Progenitor cell of endocrine pancreas (in vitro differentiated cells): ENCODE measurements at regions not wholly inside any gene's neighbourhood (a gene's known extent, or its start where the extent isn't known, plus 50 kb on each side); places are given as distances from the start of the nearest gene placed in this dataset.

ENCODE experiments used
- DNase-seq: peaks from one replicate; pipeline ENCODE4 v3.0.0; 2021; ENCODE audit warnings: low spot score; ENCODE audit not compliant: unreplicated experiment
- H3K27ac Mint-ChIP-seq: 2 replicates; pipeline ENCODE4 v1.8.0; 2021; ENCODE audit warnings: mild to moderate bottlenecking, moderate library complexity, mixed read lengths
- H3K27me3 Mint-ChIP-seq: 2 replicates; pipeline ENCODE4 v1.8.0; 2021; ENCODE audit warnings: mixed read lengths
- H3K36me3 Mint-ChIP-seq: 2 replicates; pipeline ENCODE4 v1.8.0; 2022; ENCODE audit warnings: mixed read lengths; ENCODE audit not compliant: insufficient read depth
- H3K4me1 Mint-ChIP-seq: 2 replicates; pipeline ENCODE4 v1.8.0; 2021; ENCODE audit warnings: low read depth, mixed read lengths
- H3K4me3 Mint-ChIP-seq: 2 replicates; pipeline ENCODE4 v1.8.0; 2021; ENCODE audit warnings: low read depth, mild to moderate bottlenecking, moderate library complexity, mixed read lengths
- H3K9me3 Mint-ChIP-seq: 2 replicates; pipeline ENCODE4 v1.8.0; 2021; ENCODE audit warnings: low read depth, mixed read lengths
- CTCF ChIP-seq: fragments of 200-600 bp; sonication (generic); IDR thresholded peaks from one replicate; pipeline ENCODE4 v1.5.0; 2021; ENCODE audit warnings: antibody characterized with exemption, mild to moderate bottlenecking; ENCODE audit not compliant: unreplicated experiment

GRCh38 chr10:31136930-31137885 is 105.5 kb upstream of the ZNF438 start:
- Mint-ChIP-seq H3K36me3 (no peaks in the 10 kb centered on the region), H3K27ac (no peak overlapping the region)

GRCh38 chr10:31138026-31138553 is 106.4 kb upstream of the ZNF438 start:
- no peaks in the 10 kb centered on the region for H3K27me3 Mint-ChIP-seq
- H3K27ac Mint-ChIP-seq: no peak overlapping the region
- H3K4me1 Mint-ChIP-seq: peaks cover 11% of the 10 kb centered on the region
- TF ChIP-seq CTCF: no peak
- no peak overlapping the region for H3K4me3 Mint-ChIP-seq
- no peak for DNase-seq
- H3K36me3 Mint-ChIP-seq: no peaks in the 10 kb centered on the region
- H3K9me3 Mint-ChIP-seq: no peaks in the 10 kb centered on the region

More at GRCh38 chr10:31136930-31137885, 105.5 kb upstream of the ZNF438 start:
- TF ChIP-seq CTCF: no peak
- no peaks in the 10 kb centered on the region for H3K9me3 Mint-ChIP-seq
- no peak for DNase-seq
- H3K4me3 Mint-ChIP-seq: no peak overlapping the region
- peaks cover 3% of the 10 kb centered on the region for H3K27me3 Mint-ChIP-seq
- H3K4me1 Mint-ChIP-seq: peaks cover 13% of the 10 kb centered on the region

- no peak for DNase-seq
- Mint-ChIP-seq H3K4me1 (peaks cover 16% of the 10 kb centered on the region), H3K9me3 (no peaks in the 10 kb centered on the region), H3K27me3 (no peaks in the 10 kb centered on the region), H3K36me3 (no peaks in the 10 kb centered on the region), H3K27ac (no peak overlapping the region), H3K4me3 (no peak overlapping the region)
- TF ChIP-seq CTCF: no peak
These were observed 107.8 kb upstream of the ZNF438 start for GRCh38 chr10:31139497-31139896.

- Mint-ChIP-seq H3K36me3 (no peaks in the 10 kb centered on the region), H3K4me3 (no peak overlapping the region), H3K27me3 (no peaks in the 10 kb centered on the region), H3K9me3 (no peaks in the 10 kb centered on the region), H3K27ac (no peak overlapping the region), H3K4me1 (peaks cover 7% of the 10 kb centered on the region)
- no peak for TF ChIP-seq CTCF
- DNase-seq: no peak
These were observed 109.1 kb upstream of the ZNF438 start for GRCh38 chr10:31140716-31141115.

- no peak overlapping the region for H3K4me3 Mint-ChIP-seq
- H3K4me1 Mint-ChIP-seq: peaks cover 7% of the 10 kb centered on the region
These were observed 110.4 kb upstream of the ZNF438 start for GRCh38 chr10:31142026-31142425.

More at GRCh38 chr10:31142026-31142425, 110.4 kb upstream of the ZNF438 start:
- Mint-ChIP-seq H3K27me3 (no peaks in the 10 kb centered on the region), H3K36me3 (no peaks in the 10 kb centered on the region), H3K9me3 (no peaks in the 10 kb centered on the region), H3K27ac (no peak overlapping the region)
- no peak for TF ChIP-seq CTCF
- DNase-seq: no peak
